Stimulated activated CD8-positive, alpha-beta memory T cell treated with anti-CD3 and anti-CD28 coated beads, Interleukin-15, amount 100 ng/mL, for 48 hours (primary cell): ENCODE measurements at regions not wholly inside any gene's neighbourhood (a gene's known extent, or its start where the extent isn't known, plus 50 kb on each side); places are given as distances from the start of the nearest gene placed in this dataset.
"Not testable (repeated sequence)": the region's sequence is repeated elsewhere in the genome, so short reads cannot be mapped to it uniquely, and the experiment has no call there.

ENCODE experiments used
- DNase-seq, 2 donors: peaks; one replicate each; pipeline ENCODE4 v3.0.0-alpha.2; 2020; ENCODE audit warnings: low read depth in 2 of 2

GRCh38 chrX:46366381-46367207 lies 178.6 kb downstream of the ZNF674 start:
- no peak for DNase-seq

- no peak for DNase-seq
Measured at GRCh38 chrX:46354481-46354880, 190.7 kb downstream of the ZNF674 start.

GRCh38 chrX:46341767-46342322 lies 203.4 kb downstream of the ZNF674 start:
- no peak for DNase-seq

- DNase-seq: no peak
Measured at GRCh38 chrX:46340696-46341095, 204.5 kb downstream of the ZNF674 start.

GRCh38 chrX:46333550-46333949 lies 211.7 kb downstream of the ZNF674 start:
- DNase-seq: no peak

- no peak for DNase-seq
Measured at GRCh38 chrX:46330981-46331380, 214.2 kb downstream of the ZNF674 start.

GRCh38 chrX:46330513-46330912 lies 214.7 kb downstream of the ZNF674 start:
- DNase-seq: no peak

- DNase-seq: no peak
Measured at GRCh38 chrX:46328133-46328532, 217.1 kb downstream of the ZNF674 start.

- no peak for DNase-seq
Measured at GRCh38 chrX:46327566-46328115, 217.6 kb downstream of the ZNF674 start.

GRCh38 chrX:46326161-46326560 lies 219.1 kb downstream of the ZNF674 start:
- DNase-seq: no peak

- DNase-seq: peak; percentile 40 to 55
Measured at GRCh38 chrX:46325312-46325877, 219.8 kb downstream of the ZNF674 start.

GRCh38 chrX:46324166-46324565 lies 221.1 kb downstream of the ZNF674 start:
- no peak for DNase-seq

GRCh38 chrX:46322929-46323328 lies 222.3 kb downstream of the ZNF674 start:
- not testable (repeated sequence) for DNase-seq

GRCh38 chrX:46321676-46322075 lies 223.5 kb downstream of the ZNF674 start:
- DNase-seq: no peak

GRCh38 chrX:46319750-46320149 lies 225.5 kb downstream of the ZNF674 start:
- no peak for DNase-seq

GRCh38 chrX:46318551-46318950 lies 226.7 kb downstream of the ZNF674 start:
- no peak for DNase-seq

GRCh38 chrX:46317163-46317562 lies 228.1 kb downstream of the ZNF674 start:
- DNase-seq: no peak

- DNase-seq: no peak
Measured at GRCh38 chrX:46311581-46312120, 233.6 kb downstream of the ZNF674 start.

GRCh38 chrX:46310815-46311497 lies 234.3 kb downstream of the ZNF674 start:
- DNase-seq: no peak

- DNase-seq: no peak
Measured at GRCh38 chrX:46308110-46308509, 237.1 kb downstream of the ZNF674 start.

GRCh38 chrX:46306103-46306502 lies 239.1 kb downstream of the ZNF674 start:
- DNase-seq: no peak

GRCh38 chrX:46305431-46305830 lies 239.8 kb downstream of the ZNF674 start:
- DNase-seq: no peak
